ENCODE measurements at regions not wholly inside any gene's neighbourhood (a gene's known extent, or its start where the extent isn't known, plus 50 kb on each side); places are given as distances from the start of the nearest gene placed in this dataset.
A peak's percentile ranks its signal among the peaks of the same experiment; 100 is the strongest.

DNA sequence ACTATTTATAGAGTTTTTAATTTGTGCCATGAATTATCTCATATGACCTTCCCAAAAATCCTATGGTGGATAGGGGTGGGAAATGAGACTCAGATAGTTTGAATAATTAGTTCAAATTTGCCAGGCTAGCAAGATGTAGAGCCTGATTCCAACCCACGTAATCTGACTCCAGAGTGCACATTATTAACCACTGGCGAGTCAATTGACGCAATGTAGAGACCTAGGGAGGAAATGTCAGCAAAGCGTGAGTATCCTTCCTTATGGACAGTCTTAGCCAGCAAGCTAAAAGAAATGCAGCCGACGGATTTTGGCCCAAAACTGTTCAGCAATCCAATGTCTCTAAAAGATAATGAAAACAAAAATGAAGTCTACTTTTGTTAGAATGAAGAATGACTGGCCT is 193.3 kb upstream of the KRR1 start:
- Histone ChIP-seq H4K20me1 (ENCODE audit: insufficient read depth, low read length) (no peaks in the 10 kb centered on the region), H3K36me3 (replicated peaks in 1 of 2; ENCODE audit: control insufficient read depth in 1 of 2, insufficient read depth in 2 of 2, low read length in 2 of 2) (no peaks in the 10 kb centered on the region), H3K27me3 (ENCODE audit: control insufficient read depth in 1 of 2, insufficient read depth in 2 of 2, low read length in 2 of 2) (no peaks in the 10 kb centered on the region), H2AFZ (ENCODE audit: low read length) (no peak overlapping the region), H3K9me3 (ENCODE audit: low read length) (no peaks in the 10 kb centered on the region), H3K4me3 (replicated peaks in 1 of 3; ENCODE audit: insufficient read depth in 1 of 3, low read depth in 2 of 3, low read length in 3 of 3) (no peak overlapping the region), H3K79me2 (ENCODE audit: insufficient read depth, low read length) (no peaks in the 10 kb centered on the region), H3K27ac (ENCODE audit: extremely low read length, insufficient read depth, low read length) (no peak overlapping the region), H3K4me1 (ENCODE audit: insufficient read depth, low read length) (peaks cover 47% of the 10 kb centered on the region), H3K9ac (ENCODE audit: insufficient read depth, low read depth, low read length) (no peak overlapping the region), H3K4me2 (ENCODE audit: low read depth, low read length) (no peak overlapping the region)
- ATAC-seq (no peak), DNase-seq (ENCODE audit: low spot score) (no peak), FAIRE-seq (no peak)
- no TSS peak for BruUV-seq (replicated peaks)
- intact Hi-C loops (cut with micrococcal nuclease; ENCODE audit: unreplicated experiment) (no loop called here), in situ Hi-C loops (cut with HindIII; ENCODE audit: extremely low pct_ligation_motif_present, low pct_unique_long_range_greater_than_20kb) (no loop called here)
- TF ChIP-seq BORCS8-MEF2B (CRISPR knock-in tag; IDR thresholded peaks at IDR 0.05) (no peak), ZNF543 (CRISPR knock-in tag; IDR thresholded peaks at IDR 0.05) (no peak), HNF4G (IDR thresholded peaks at IDR 0.05; ENCODE audit: borderline replicate concordance, low read depth, low read length) (no peak), HNF4G (CRISPR knock-in tag; IDR thresholded peaks at IDR 0.05; ENCODE audit: borderline replicate concordance, low read depth) (no peak)
- ChIA-PET CTCF (ENCODE audit: low intra/inter-chr PET ratio, low total read pairs) (no interaction called here), POLR2A (no interaction called here)
- WGBS (ENCODE audit: low lambda C conversion rate), result 95% methylated on average over 6 of the region's 6 CpGs

DNA sequence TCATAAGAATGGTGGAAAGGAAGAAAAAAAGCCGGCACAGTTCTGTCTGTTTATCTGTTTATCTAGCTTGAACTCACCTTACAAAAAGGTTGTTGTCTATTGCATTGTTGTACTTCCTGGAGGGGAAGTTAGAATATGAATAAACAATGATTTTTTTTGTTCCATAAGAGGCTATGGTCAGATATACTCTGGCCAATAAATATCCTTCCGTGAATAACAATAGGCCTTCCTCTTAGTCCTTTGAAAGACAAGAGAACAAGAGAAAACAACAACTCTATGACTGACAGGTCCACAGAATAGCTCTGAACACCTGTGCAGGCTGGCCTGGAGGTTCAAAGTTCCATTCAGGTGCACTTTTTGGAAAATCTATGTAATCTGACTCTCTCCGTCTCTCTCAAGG is 192.8 kb upstream of the KRR1 start:
- 73% methylated on average over 3 of the region's 3 CpGs for WGBS (ENCODE audit: low lambda C conversion rate)
- ATAC-seq (no peak), DNase-seq (ENCODE audit: low spot score) (no peak), FAIRE-seq (no peak)
- POLR2A ChIA-PET, result no interaction called here
- H3K4me3 ChIP-seq (replicated peaks in 1 of 3; ENCODE audit: insufficient read depth in 1 of 3, low read depth in 2 of 3, low read length in 3 of 3), result no peak overlapping the region
- peak; percentile 53 for TF ChIP-seq SOX5 (CRISPR knock-in tag; IDR thresholded peaks at IDR 0.05; ENCODE audit: borderline replicate concordance)
- no peak for TF ChIP-seq SOX13 (IDR thresholded peaks at IDR 0.05)
- peak in 1 of 2 experiments; percentile 61; a peak in 2 of 4 replicates for TF ChIP-seq SOX13 (CRISPR knock-in tag; conservative IDR thresholded peaks at IDR 0.05 in 1 of 2, IDR thresholded peaks at IDR 0.05 in 1 of 2)
- TF ChIP-seq CBX1 (IDR thresholded peaks at IDR 0.05; ENCODE audit: low read depth), result no peak
- no peak overlapping the region for H3K9ac ChIP-seq (ENCODE audit: insufficient read depth, low read depth, low read length)
- intact Hi-C loops (cut with micrococcal nuclease; ENCODE audit: unreplicated experiment), result no loop called here
- no peaks in the 10 kb centered on the region for H3K79me2 ChIP-seq (ENCODE audit: insufficient read depth, low read length)
- H3K27me3 ChIP-seq (ENCODE audit: control insufficient read depth in 1 of 2, insufficient read depth in 2 of 2, low read length in 2 of 2), result no peaks in the 10 kb centered on the region
- in situ Hi-C loops (cut with HindIII; ENCODE audit: extremely low pct_ligation_motif_present, low pct_unique_long_range_greater_than_20kb), result no loop called here
- CTCF ChIA-PET (ENCODE audit: low intra/inter-chr PET ratio, low total read pairs), result no interaction called here
- BruUV-seq (replicated peaks), result no TSS peak
- no peak overlapping the region for H2AFZ ChIP-seq (ENCODE audit: low read length)
- no peaks in the 10 kb centered on the region for H4K20me1 ChIP-seq (ENCODE audit: insufficient read depth, low read length)
- H3K4me2 ChIP-seq (ENCODE audit: low read depth, low read length), result no peak overlapping the region
- no peak overlapping the region for H3K27ac ChIP-seq (ENCODE audit: extremely low read length, insufficient read depth, low read length)
- no peaks in the 10 kb centered on the region for H3K36me3 ChIP-seq (replicated peaks in 1 of 2; ENCODE audit: control insufficient read depth in 1 of 2, insufficient read depth in 2 of 2, low read length in 2 of 2)
- peaks cover 42% of the 10 kb centered on the region for H3K4me1 ChIP-seq (ENCODE audit: insufficient read depth, low read length)
- H3K9me3 ChIP-seq (ENCODE audit: low read length), result no peaks in the 10 kb centered on the region
